Right lobe of liver (tissue), 6 donors: ENCODE measurements at regions not wholly inside any gene's neighbourhood (a gene's known extent, or its start where the extent isn't known, plus 50 kb on each side); places are given as distances from the start of the nearest gene placed in this dataset.

ENCODE experiments used
- ATAC-seq, 4 donors: fragments of 200-7000 bp; cut with Tn5 transposase; one replicate each; pipeline ENCODE4 v1.9.1; 2020; ENCODE audit warnings: mild to moderate bottlenecking in 4 of 4, moderate library complexity in 4 of 4
- DNase-seq, 3 donors: peaks; one replicate each; pipeline ENCODE4 v3.0.0-alpha.2; 2020
- H3K27ac ChIP-seq, 3 donors: fragments of 200-600 bp; one replicate each; pipeline ENCODE4 v1.8.0; 2022
- H3K27me3 ChIP-seq, 2 donors: fragments of 200-600 bp; one replicate each; pipeline ENCODE4 v1.8.0; 2022
- H3K36me3 ChIP-seq, 4 donors: fragments of 200-600 bp; sonication (generic) in 1 of 4; one replicate each; pipeline versions ENCODE4 v1.5.1 to v1.8.0; 2017 to 2022; ENCODE audit warnings: control low read depth in 1 of 4
- H3K4me1 ChIP-seq, 4 donors: fragments of 200-600 bp; sonication (generic) in 1 of 4; one replicate each; pipeline versions ENCODE4 v1.5.1 to v1.8.0; 2017 to 2022; ENCODE audit warnings: control low read depth in 1 of 4
- H3K4me3 ChIP-seq, 3 donors: fragments of 200-600 bp; one replicate each; pipeline ENCODE4 v1.8.0; 2022
- H3K9me3 ChIP-seq, 4 donors: fragments of 200-600 bp; sonication (generic) in 1 of 4; one replicate each; pipeline versions ENCODE4 v1.5.1 to v1.8.0; 2017 to 2022; ENCODE audit warnings: control low read depth in 1 of 4
- CTCF ChIP-seq, 4 donors: fragments of 200-600 bp in 3 of 4; fragments of 450-650 bp in 1 of 4; IDR thresholded peaks; one replicate each; pipeline versions ENCODE4 v1.5.1 to v1.8.0; 2016 to 2022; ENCODE audit warnings: antibody characterized with exemption in 4 of 4, mild to moderate bottlenecking in 2 of 4
- POLR2A ChIP-seq: fragments of 450-650 bp; IDR thresholded peaks from one replicate; pipeline ENCODE4 v1.6.1; 2017; ENCODE audit warnings: antibody characterized with exemption, mild to moderate bottlenecking
- WGBS: methylation state at CpG from one replicate; pipeline ENCODE4 v1.1.6; 2018; ENCODE audit warnings: low coverage, low lambda C conversion rate; ENCODE audit not compliant: insufficient coverage; ENCODE audit errors: missing lambda C conversion rate; 5-methylcytosine and 5-hydroxymethylcytosine counted together
- intact Hi-C, 2 donors: fragments of 100-400 bp; cut with DNase I; formaldehyde crosslinking; loops; one replicate each; pipeline versions ENCODE4 v1.11.2 to v1.14.1; 2022
- donor health status: DM: no; HTN: yes; CAD: no.
- donor health status: DM: no; HTN: no; CAD: no.
- donor health status: DM: no; HTN: no; CAD: no.
- donor health status: DM: no; HTN: yes; CAD: no.
- donor health status: DM: no; HTN: yes; CAD: no.

GRCh38 chr10:29802171-29802570, 167.4 kb upstream of the SVIL start:
- TF ChIP-seq POLR2A (no peak), CTCF (IDR thresholded peaks at IDR 0.05) (no peak)
- Histone ChIP-seq H3K27ac (no peak overlapping the region), H3K4me3 (no peak overlapping the region), H3K27me3 (no peaks in the 10 kb centered on the region), H3K36me3 (no peaks in the 10 kb centered on the region), H3K9me3 (no peaks in the 10 kb centered on the region), H3K4me1 (peaks cover 0 to 32% (median 6%) of the 10 kb centered on the region in 4 donors)
- DNase-seq (no peak), ATAC-seq (no peak)
- intact Hi-C loops = no loop called here
- WGBS = 81% methylated on average over 3 of the region's 3 CpGs

GRCh38 chr10:29798921-29799690, 164.3 kb upstream of the SVIL start:
- 83% methylated on average over 6 of the region's 6 CpGs for WGBS
- ATAC-seq (no peak), DNase-seq (no peak)
- no peaks in the 10 kb centered on the region for H3K9me3 ChIP-seq
- no peaks in the 10 kb centered on the region for H3K27me3 ChIP-seq
- H3K4me3 ChIP-seq = no peak overlapping the region
- no peak for TF ChIP-seq POLR2A
- H3K4me1 ChIP-seq = peaks cover 0 to 5% (median 0%) of the 10 kb centered on the region in 4 donors
- no peak overlapping the region for H3K27ac ChIP-seq
- intact Hi-C loops = no loop called here
- H3K36me3 ChIP-seq = no peaks in the 10 kb centered on the region

- H3K9me3 ChIP-seq = no peaks in the 10 kb centered on the region
- H3K27ac ChIP-seq = no peak overlapping the region
- 54% methylated on average over 2 of the region's 2 CpGs for WGBS
- TF ChIP-seq CTCF (IDR thresholded peaks at IDR 0.05) = no peak
- TF ChIP-seq POLR2A = no peak
- no peak overlapping the region for H3K4me3 ChIP-seq
- intact Hi-C loops = no loop called here
- H3K27me3 ChIP-seq = no peaks in the 10 kb centered on the region
- no peaks in the 10 kb centered on the region for H3K36me3 ChIP-seq
- peak in 3 of 4 donors; percentile 46 to 64 (median 52) for ATAC-seq
- no peaks in the 10 kb centered on the region for H3K4me1 ChIP-seq
- DNase-seq = no peak
Measured at GRCh38 chr10:29797616-29798015, 162.8 kb upstream of the SVIL start.

GRCh38 chr10:29795850-29796249, 161.1 kb upstream of the SVIL start:
- no peaks in the 10 kb centered on the region for H3K27me3 ChIP-seq
- no peaks in the 10 kb centered on the region for H3K36me3 ChIP-seq
- no peaks in the 10 kb centered on the region for H3K9me3 ChIP-seq
- WGBS = 86% methylated on average over 4 of the region's 4 CpGs
- DNase-seq = no peak
- no peak overlapping the region for H3K27ac ChIP-seq
- no peaks in the 10 kb centered on the region for H3K4me1 ChIP-seq
- TF ChIP-seq POLR2A (no peak), CTCF (IDR thresholded peaks at IDR 0.05) (no peak)
- ATAC-seq = no peak
- intact Hi-C loops = no loop called here
- no peak overlapping the region for H3K4me3 ChIP-seq

- intact Hi-C loops = no loop called here
- Histone ChIP-seq H3K9me3 (no peaks in the 10 kb centered on the region), H3K4me3 (no peak overlapping the region), H3K36me3 (no peaks in the 10 kb centered on the region), H3K27me3 (no peaks in the 10 kb centered on the region), H3K4me1 (no peaks in the 10 kb centered on the region), H3K27ac (no peak overlapping the region)
- TF ChIP-seq POLR2A = no peak
- no peak for TF ChIP-seq CTCF (IDR thresholded peaks at IDR 0.05)
- WGBS = 65% methylated on average over 11 of the region's 11 CpGs
- no peak for ATAC-seq
- no peak for DNase-seq
Measured at GRCh38 chr10:29794776-29795611, 160.2 kb upstream of the SVIL start.
